HFF-Myc (cell line): ENCODE measurements at regions not wholly inside any gene's neighbourhood (a gene's known extent, or its start where the extent isn't known, plus 50 kb on each side); places are given as distances from the start of the nearest gene placed in this dataset.

Experiments used
- DNase-seq: peaks from one replicate; pipeline ENCODE4 v3.0.0-alpha.2; 2011; ENCODE audit warnings: low read depth; ENCODE audit errors: extremely low read depth
- H3K4me3 ChIP-seq: replicated peaks from 2 replicates; pipeline ENCODE4 v1.5.1; 2011; ENCODE audit warnings: low read depth, mild to moderate bottlenecking, control low read depth, low read length
- TF ChIP-seq, protein P1 (sequence below): IDR thresholded peaks from 2 replicates; pipeline ENCODE4 v1.5.1; 2012; ENCODE audit warnings: mild to moderate bottlenecking, low read depth, low read length, control low read depth; ENCODE audit errors: missing control alignments

GRCh38 chr4:130511776-130512175 lies 1415.8 kb downstream of the C4orf33 start:
- no peak overlapping the region for H3K4me3 ChIP-seq
- DNase-seq: no peak

GRCh38 chr4:130524057-130524456 lies 1428.1 kb downstream of the C4orf33 start:
- no peak for DNase-seq
- TF ChIP-seq, protein P1, sequence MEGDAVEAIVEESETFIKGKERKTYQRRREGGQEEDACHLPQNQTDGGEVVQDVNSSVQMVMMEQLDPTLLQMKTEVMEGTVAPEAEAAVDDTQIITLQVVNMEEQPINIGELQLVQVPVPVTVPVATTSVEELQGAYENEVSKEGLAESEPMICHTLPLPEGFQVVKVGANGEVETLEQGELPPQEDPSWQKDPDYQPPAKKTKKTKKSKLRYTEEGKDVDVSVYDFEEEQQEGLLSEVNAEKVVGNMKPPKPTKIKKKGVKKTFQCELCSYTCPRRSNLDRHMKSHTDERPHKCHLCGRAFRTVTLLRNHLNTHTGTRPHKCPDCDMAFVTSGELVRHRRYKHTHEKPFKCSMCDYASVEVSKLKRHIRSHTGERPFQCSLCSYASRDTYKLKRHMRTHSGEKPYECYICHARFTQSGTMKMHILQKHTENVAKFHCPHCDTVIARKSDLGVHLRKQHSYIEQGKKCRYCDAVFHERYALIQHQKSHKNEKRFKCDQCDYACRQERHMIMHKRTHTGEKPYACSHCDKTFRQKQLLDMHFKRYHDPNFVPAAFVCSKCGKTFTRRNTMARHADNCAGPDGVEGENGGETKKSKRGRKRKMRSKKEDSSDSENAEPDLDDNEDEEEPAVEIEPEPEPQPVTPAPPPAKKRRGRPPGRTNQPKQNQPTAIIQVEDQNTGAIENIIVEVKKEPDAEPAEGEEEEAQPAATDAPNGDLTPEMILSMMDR: no peak
- H3K4me3 ChIP-seq: no peak overlapping the region

More at GRCh38 chr4:130511776-130512175, 1415.8 kb downstream of the C4orf33 start:
- TF ChIP-seq, protein P1: no peak

- TF ChIP-seq, protein P1: no peak
- H3K4me3 ChIP-seq: no peak overlapping the region
- no peak for DNase-seq
Measured at GRCh38 chr4:130530505-130530904, 1434.6 kb downstream of the C4orf33 start.

DNA sequence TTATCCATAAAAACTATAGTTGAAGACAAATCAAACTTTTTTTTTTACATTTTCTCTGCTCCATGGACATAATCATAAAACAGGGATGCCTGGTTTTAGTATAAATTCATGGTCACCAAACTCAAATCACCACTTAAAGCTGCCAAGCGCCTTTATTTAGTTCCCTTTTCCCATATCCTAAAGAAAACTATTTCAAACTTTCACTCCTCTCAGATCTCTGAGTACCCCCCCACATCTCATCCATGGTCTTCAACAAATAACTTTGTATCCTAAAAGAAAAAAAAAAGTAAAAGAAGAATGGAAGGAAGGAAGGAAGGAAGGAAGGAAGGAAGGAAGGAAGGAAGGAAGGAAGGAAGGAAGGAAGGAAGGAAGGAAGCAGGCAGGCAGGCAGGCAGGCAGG lies 1438.7 kb downstream of the C4orf33 start:
- no peak for DNase-seq
- H3K4me3 ChIP-seq: no peak overlapping the region
- TF ChIP-seq, protein P1: no peak

DNA sequence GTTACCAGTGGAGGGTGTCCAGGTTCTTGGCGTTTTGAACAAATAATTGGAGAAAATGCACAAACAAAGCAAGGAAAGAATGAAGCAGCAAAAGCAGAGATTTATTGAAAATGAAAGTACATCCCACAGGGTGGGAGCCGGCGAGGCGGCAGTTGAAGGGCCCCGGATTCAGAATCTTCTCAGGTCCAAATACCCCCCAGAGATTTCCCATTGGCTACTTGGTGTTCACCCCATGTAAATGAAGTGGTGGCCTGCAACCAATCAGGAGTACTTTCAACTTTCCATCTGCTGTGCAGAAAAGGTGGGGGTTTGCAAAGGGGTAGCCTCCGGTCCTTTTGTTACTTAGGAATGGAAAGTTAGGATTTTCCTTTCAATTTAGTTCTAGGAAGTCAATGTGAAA lies 1447.0 kb downstream of the C4orf33 start:
- TF ChIP-seq, protein P1: no peak
- no peak for DNase-seq
- H3K4me3 ChIP-seq: no peak overlapping the region

GRCh38 chr4:130545171-130545570 lies 1449.2 kb downstream of the C4orf33 start:
- H3K4me3 ChIP-seq: no peak overlapping the region
- DNase-seq: no peak
- TF ChIP-seq, protein P1: no peak

GRCh38 chr4:130545596-130545995 lies 1449.6 kb downstream of the C4orf33 start:
- no peak overlapping the region for H3K4me3 ChIP-seq
- TF ChIP-seq, protein P1: no peak
- DNase-seq: no peak
